Peyer's patch (tissue), 4 donors: ENCODE measurements at regions not wholly inside any gene's neighbourhood (a gene's known extent, or its start where the extent isn't known, plus 50 kb on each side); places are given as distances from the start of the nearest gene placed in this dataset.

Experiments
- CTCF ChIP-seq, 6 experiments: fragments of 450-650 bp in 4 of 6; fragments of 200-600 bp in 2 of 6; sonication (generic) in 1 of 6; IDR thresholded peaks; one replicate each; pipeline ENCODE4 v1.5.1; 2017 to 2019; ENCODE audit warnings: antibody characterized with exemption in 6 of 6, mild to moderate bottlenecking in 3 of 6, moderate library complexity in 1 of 6
- POLR2A ChIP-seq, 2 donors: fragments of 450-650 bp; IDR thresholded peaks; one replicate each; pipeline ENCODE4 v1.5.1; 2017; ENCODE audit warnings: antibody characterized with exemption in 2 of 2, mild to moderate bottlenecking in 2 of 2, moderate library complexity in 2 of 2

GRCh38 chr4:162874748-162875147, 291.9 kb downstream of the NAF1 start:
- no peak for TF ChIP-seq CTCF (IDR thresholded peaks at IDR 0.05)
- TF ChIP-seq POLR2A (IDR thresholded peaks at IDR 0.05): no peak
